ENCODE measurements at regions not wholly inside any gene's neighbourhood (a gene's known extent, or its start where the extent isn't known, plus 50 kb on each side); places are given as distances from the start of the nearest gene placed in this dataset.

DNA sequence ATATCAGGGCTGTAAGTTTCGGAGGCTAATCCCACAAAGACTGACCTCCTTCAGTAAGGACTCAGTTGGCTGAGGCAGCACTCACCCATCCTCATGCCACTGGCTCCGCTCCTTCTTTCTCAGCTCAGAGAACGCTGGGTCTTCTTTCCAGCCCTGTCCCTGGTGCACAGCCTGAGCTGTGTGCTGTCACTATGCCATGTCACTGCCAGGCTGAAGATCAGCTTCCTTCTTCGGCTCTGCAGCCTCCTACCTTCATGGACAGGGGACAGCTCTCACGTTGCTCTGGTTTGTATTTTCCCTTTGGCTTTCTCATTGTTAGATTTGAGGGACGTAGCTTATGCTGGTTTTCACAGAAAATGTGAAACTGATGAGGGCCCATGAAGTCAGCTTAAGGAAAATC is 437.3 kb downstream of the GLRX3 start:
- TF ChIP-seq CTCF (conservative IDR thresholded peaks at IDR 0.05 in 1 of 2, IDR thresholded peaks at IDR 0.05 in 1 of 2; ENCODE audit: extremely low read depth in 1 of 2, insufficient read depth in 1 of 2, low read depth in 1 of 2, low read length in 2 of 2) (no peak), EZH2 (IDR thresholded peaks at IDR 0.05; ENCODE audit: borderline replicate concordance, low read length) (no peak)
